Loucy (cell line): ENCODE measurements at regions not wholly inside any gene's neighbourhood (a gene's known extent, or its start where the extent isn't known, plus 50 kb on each side); places are given as distances from the start of the nearest gene placed in this dataset.

Source experiments
- H2AFZ ChIP-seq: fragments of 200-600 bp; sonication (generic); 2 replicates; pipeline ENCODE4 v1.6.0; 2016; ENCODE audit warnings: antibody characterized with exemption, mild to moderate bottlenecking, low read length, moderate library complexity
- H3F3A ChIP-seq: fragments of 200-600 bp; 2 replicates; pipeline ENCODE4 v1.6.0; 2016; ENCODE audit warnings: antibody characterized with exemption, low read depth, mild to moderate bottlenecking
- H3K27me3 ChIP-seq: fragments of 200-600 bp; sonication (generic); 2 replicates; pipeline ENCODE4 v1.6.1; 2014; ENCODE audit warnings: low read length, mild to moderate bottlenecking; ENCODE audit not compliant: insufficient read depth, poor library complexity, severe bottlenecking
- H3K36me3 ChIP-seq: fragments of 200-600 bp; sonication (generic); 2 replicates; pipeline ENCODE4 v1.6.1; 2016; ENCODE audit warnings: low read length; ENCODE audit not compliant: insufficient read depth
- H3K4me1 ChIP-seq: fragments of 200-600 bp; sonication (generic); 2 replicates; pipeline ENCODE4 v1.5.1; 2014; ENCODE audit warnings: low read length, mild to moderate bottlenecking; ENCODE audit not compliant: insufficient read depth, poor library complexity, severe bottlenecking
- H3K4me2 ChIP-seq: fragments of 200-600 bp; sonication (generic); 2 replicates; pipeline ENCODE4 v1.6.0; 2014; ENCODE audit warnings: antibody characterized with exemption, low read length, low read depth, mild to moderate bottlenecking; ENCODE audit not compliant: poor library complexity, severe bottlenecking
- H3K4me3 ChIP-seq: fragments of 200-600 bp; sonication (generic); 2 replicates; pipeline ENCODE4 v1.5.1; 2014; ENCODE audit warnings: low read length, mild to moderate bottlenecking, mixed read lengths; ENCODE audit not compliant: poor library complexity, severe bottlenecking
- H3K79me2 ChIP-seq: fragments of 200-600 bp; sonication (generic); 2 replicates; pipeline ENCODE4 v1.6.1; 2014; ENCODE audit warnings: low read length; ENCODE audit not compliant: insufficient read depth
- H3K9ac ChIP-seq: fragments of 200-600 bp; sonication (generic); 2 replicates; pipeline ENCODE4 v1.6.0; 2014; ENCODE audit warnings: mild to moderate bottlenecking, low read depth, low read length, moderate library complexity; ENCODE audit not compliant: poor library complexity, severe bottlenecking
- H3K9me2 ChIP-seq: fragments of 200-600 bp; sonication (generic); replicated peaks from 2 replicates; pipeline ENCODE4 v1.6.1; 2016; ENCODE audit warnings: low read depth, low read length, mixed read lengths
- H3K9me3 ChIP-seq: fragments of 200-600 bp; sonication (generic); 2 replicates; pipeline ENCODE4 v1.6.1; 2014; ENCODE audit warnings: mild to moderate bottlenecking, antibody characterized with exemption, low read length, low read depth; ENCODE audit not compliant: insufficient read depth
- H4K20me1 ChIP-seq: fragments of 200-600 bp; sonication (generic); 2 replicates; pipeline ENCODE4 v1.6.0; 2014; ENCODE audit warnings: antibody characterized with exemption, low read length, mild to moderate bottlenecking; ENCODE audit not compliant: insufficient read depth, poor library complexity, severe bottlenecking
- CTCF ChIP-seq: fragments of 200-600 bp; sonication (generic); conservative IDR thresholded peaks from 2 replicates; pipeline ENCODE4 v1.5.1; 2014; ENCODE audit warnings: mild to moderate bottlenecking, antibody characterized with exemption, low read length
- EZH2phosphoT487 ChIP-seq: fragments of 200-600 bp; IDR thresholded peaks from 2 replicates; pipeline ENCODE4 v1.6.1; 2018; ENCODE audit warnings: antibody characterized with exemption, mild to moderate bottlenecking, moderate library complexity, borderline replicate concordance

- H3K9me2 ChIP-seq: no peaks in the 10 kb centered on the region
- H3K9ac ChIP-seq: no peak overlapping the region
- no peaks in the 10 kb centered on the region for H3K4me1 ChIP-seq
- H3F3A ChIP-seq: no peaks in the 10 kb centered on the region
- no peak overlapping the region for H3K4me2 ChIP-seq
- H3K9me3 ChIP-seq: no peaks in the 10 kb centered on the region
- H3K27me3 ChIP-seq: no peaks in the 10 kb centered on the region
- H2AFZ ChIP-seq: no peak overlapping the region
- H4K20me1 ChIP-seq: no peaks in the 10 kb centered on the region
- TF ChIP-seq EZH2phosphoT487 (no peak), CTCF (no peak)
- H3K79me2 ChIP-seq: no peaks in the 10 kb centered on the region
- H3K36me3 ChIP-seq: no peaks in the 10 kb centered on the region
- no peak overlapping the region for H3K4me3 ChIP-seq
Measured at GRCh38 chr1:87575528-87575927, 246.8 kb downstream of the LMO4 start.

- H2AFZ ChIP-seq: no peak overlapping the region
- H3K9ac ChIP-seq: no peak overlapping the region
- H3F3A ChIP-seq: no peaks in the 10 kb centered on the region
- H3K4me1 ChIP-seq: no peaks in the 10 kb centered on the region
- H3K4me3 ChIP-seq: no peak overlapping the region
- no peaks in the 10 kb centered on the region for H3K9me2 ChIP-seq
- H3K27me3 ChIP-seq: no peaks in the 10 kb centered on the region
- no peaks in the 10 kb centered on the region for H3K36me3 ChIP-seq
- no peak for TF ChIP-seq EZH2phosphoT487
- TF ChIP-seq CTCF: no peak
- no peaks in the 10 kb centered on the region for H3K79me2 ChIP-seq
- no peaks in the 10 kb centered on the region for H3K9me3 ChIP-seq
- no peaks in the 10 kb centered on the region for H4K20me1 ChIP-seq
- no peak overlapping the region for H3K4me2 ChIP-seq
Measured at GRCh38 chr1:87578464-87578863, 249.8 kb downstream of the LMO4 start.

GRCh38 chr1:87583459-87583858 lies 254.8 kb downstream of the LMO4 start:
- Histone ChIP-seq H3K79me2 (no peaks in the 10 kb centered on the region), H2AFZ (no peak overlapping the region), H3F3A (no peaks in the 10 kb centered on the region), H4K20me1 (no peaks in the 10 kb centered on the region), H3K4me1 (no peaks in the 10 kb centered on the region), H3K4me2 (no peak overlapping the region), H3K9ac (no peak overlapping the region), H3K9me2 (no peaks in the 10 kb centered on the region), H3K36me3 (no peaks in the 10 kb centered on the region), H3K9me3 (no peaks in the 10 kb centered on the region), H3K27me3 (no peaks in the 10 kb centered on the region), H3K4me3 (no peak overlapping the region)
- no peak for TF ChIP-seq EZH2phosphoT487
- TF ChIP-seq CTCF: no peak
